Bronchial epithelial cell (primary cell): ENCODE measurements at regions not wholly inside any gene's neighbourhood (a gene's known extent, or its start where the extent isn't known, plus 50 kb on each side); places are given as distances from the start of the nearest gene placed in this dataset.

Source experiments
- DNase-seq: peaks from one replicate; pipeline ENCODE4 v3.0.0-alpha.2; 2010; ENCODE audit warnings: low read depth
- FAIRE-seq: peaks from 2 replicates; lab custom pipeline; 2011; peaks lifted over from hg19 to GRCh38; lab: Jason Lieb, UNC
- H3K27me3 ChIP-seq: 2 replicates; pipeline ENCODE4 v1.5.1; 2011; ENCODE audit warnings: low read length; ENCODE audit not compliant: control insufficient read depth, insufficient read depth
- H3K36me3 ChIP-seq: 2 replicates; pipeline ENCODE4 v1.5.1; 2011; ENCODE audit warnings: low read length; ENCODE audit not compliant: control insufficient read depth, insufficient read depth
- H3K4me3 ChIP-seq: 2 replicates; pipeline ENCODE4 v1.5.1; 2011; ENCODE audit warnings: mild to moderate bottlenecking, low read depth, low read length, control low read depth
- CTCF ChIP-seq: IDR thresholded peaks from 2 replicates; pipeline ENCODE4 v1.5.1; 2011; ENCODE audit warnings: mild to moderate bottlenecking, moderate library complexity, low read length, control low read depth, inconsistent platforms; ENCODE audit not compliant: insufficient read depth, severe bottlenecking

GRCh38 chr2:41460661-41461060 is 587.2 kb upstream of the PKDCC start:
- Histone ChIP-seq H3K4me3 (no peak overlapping the region), H3K27me3 (no peaks in the 10 kb centered on the region), H3K36me3 (no peaks in the 10 kb centered on the region)
- no peak for TF ChIP-seq CTCF
- no peak for FAIRE-seq
- DNase-seq = no peak

GRCh38 chr2:41464395-41464794 is 583.4 kb upstream of the PKDCC start:
- no peak for TF ChIP-seq CTCF
- FAIRE-seq = no peak
- Histone ChIP-seq H3K4me3 (no peak overlapping the region), H3K27me3 (no peaks in the 10 kb centered on the region), H3K36me3 (no peaks in the 10 kb centered on the region)
- DNase-seq = no peak

GRCh38 chr2:41475959-41476358 is 571.9 kb upstream of the PKDCC start:
- no peak for TF ChIP-seq CTCF
- H3K4me3 ChIP-seq = no peak overlapping the region
- no peak for FAIRE-seq

GRCh38 chr2:41482659-41483058 is 565.2 kb upstream of the PKDCC start:
- DNase-seq (no peak), FAIRE-seq (no peak)
- no peak for TF ChIP-seq CTCF
- H3K27me3 ChIP-seq = no peaks in the 10 kb centered on the region
- no peak overlapping the region for H3K4me3 ChIP-seq
- no peaks in the 10 kb centered on the region for H3K36me3 ChIP-seq

More at GRCh38 chr2:41475959-41476358, 571.9 kb upstream of the PKDCC start:
- H3K27me3 ChIP-seq = no peaks in the 10 kb centered on the region
- H3K36me3 ChIP-seq = no peaks in the 10 kb centered on the region
- DNase-seq = no peak

GRCh38 chr2:41483226-41483625 is 564.6 kb upstream of the PKDCC start:
- no peak for DNase-seq
- no peak for TF ChIP-seq CTCF
- no peak for FAIRE-seq
- no peaks in the 10 kb centered on the region for H3K27me3 ChIP-seq
- H3K4me3 ChIP-seq = no peak overlapping the region
- H3K36me3 ChIP-seq = no peaks in the 10 kb centered on the region

GRCh38 chr2:41483982-41484857 is 563.6 kb upstream of the PKDCC start:
- Histone ChIP-seq H3K36me3 (no peaks in the 10 kb centered on the region), H3K27me3 (no peaks in the 10 kb centered on the region), H3K4me3 (no peak overlapping the region)
- no peak for FAIRE-seq
- no peak for DNase-seq
- TF ChIP-seq CTCF = no peak
